GM23338 (cell line): ENCODE measurements at regions not wholly inside any gene's neighbourhood (a gene's known extent, or its start where the extent isn't known, plus 50 kb on each side); places are given as distances from the start of the nearest gene placed in this dataset.
A peak's percentile ranks its signal among the peaks of the same experiment; 100 is the strongest.

Experiments used
- ATAC-seq: fragments of 200-7000 bp; cut with Tn5 transposase; 3 replicates; pipeline ENCODE4 v1.9.1; 2020
- DNase-seq: peaks from one replicate; pipeline ENCODE4 v3.0.0-alpha.2; 2015; ENCODE audit warnings: low spot score
- H2AFZ ChIP-seq: fragments of 200-600 bp; sonication (generic); 2 replicates; pipeline ENCODE4 v1.8.0; 2016; ENCODE audit warnings: antibody characterized with exemption, mild to moderate bottlenecking, moderate library complexity
- H3F3A ChIP-seq: fragments of 200-600 bp; sonication (generic); replicated peaks from 2 replicates; pipeline ENCODE4 v1.8.0; 2017; ENCODE audit warnings: antibody characterized with exemption, mixed run types, low read depth
- H3K27ac ChIP-seq: fragments of 200-600 bp; sonication (generic); 2 replicates; pipeline ENCODE4 v1.6.1; 2016; ENCODE audit warnings: low read depth
- H3K27me3 ChIP-seq: fragments of 200-600 bp; sonication (generic); 2 replicates; pipeline ENCODE4 v1.8.0; 2016; ENCODE audit warnings: mild to moderate bottlenecking, mixed run types, moderate library complexity; ENCODE audit not compliant: insufficient read depth
- H3K36me3 ChIP-seq: fragments of 200-600 bp; sonication (generic); 2 replicates; pipeline ENCODE4 v1.8.0; 2016; ENCODE audit warnings: mild to moderate bottlenecking; ENCODE audit not compliant: insufficient read depth
- H3K4me1 ChIP-seq: fragments of 200-600 bp; sonication (generic); 2 replicates; pipeline ENCODE4 v1.8.0; 2016; ENCODE audit warnings: mild to moderate bottlenecking, moderate library complexity; ENCODE audit not compliant: insufficient read depth
- H3K4me2 ChIP-seq: fragments of 200-600 bp; sonication (generic); 2 replicates; pipeline ENCODE4 v1.7.1; 2017; ENCODE audit warnings: mixed run types
- H3K4me3 ChIP-seq: fragments of 200-600 bp; sonication (generic); 2 replicates; pipeline ENCODE4 v1.6.1; 2016; ENCODE audit warnings: mixed run types
- H3K79me2 ChIP-seq: fragments of 200-600 bp; sonication (generic); replicated peaks from 2 replicates; pipeline ENCODE4 v1.8.0; 2017; ENCODE audit warnings: mild to moderate bottlenecking; ENCODE audit not compliant: insufficient read depth
- H3K9me2 ChIP-seq: fragments of 200-600 bp; sonication (generic); 2 replicates; pipeline ENCODE4 v1.8.0; 2017; ENCODE audit not compliant: insufficient read depth
- H4K20me1 ChIP-seq: fragments of 200-600 bp; sonication (generic); replicated peaks from 2 replicates; pipeline ENCODE4 v1.8.0; 2017; ENCODE audit warnings: mild to moderate bottlenecking; ENCODE audit not compliant: insufficient read depth
- H3K27ac Mint-ChIP-seq: 2 replicates; pipeline ENCODE4 v1.8.0; 2020; ENCODE audit warnings: inconsistent platforms, mild to moderate bottlenecking, moderate library complexity, mixed read lengths
- H3K27me3 Mint-ChIP-seq: 3 replicates; pipeline ENCODE4 v1.8.0; 2022; ENCODE audit warnings: low read depth, mild to moderate bottlenecking, moderate library complexity, mixed read lengths, inconsistent platforms; ENCODE audit not compliant: insufficient read depth, poor library complexity
- H3K36me3 Mint-ChIP-seq: 3 replicates; pipeline ENCODE4 v1.8.0; 2021; ENCODE audit warnings: low read depth, mild to moderate bottlenecking, inconsistent platforms, moderate library complexity, mixed read lengths
- H3K4me1 Mint-ChIP-seq: 3 replicates; pipeline ENCODE4 v1.8.0; 2020; ENCODE audit warnings: mild to moderate bottlenecking, inconsistent platforms, mixed read lengths
- H3K4me3 Mint-ChIP-seq: 3 replicates; pipeline ENCODE4 v1.8.0; 2021; ENCODE audit warnings: moderate library complexity, mild to moderate bottlenecking, inconsistent platforms, mixed read lengths
- H3K9me3 Mint-ChIP-seq: 3 replicates; pipeline ENCODE4 v1.8.0; 2020; ENCODE audit warnings: moderate library complexity, mild to moderate bottlenecking, inconsistent platforms, mixed read lengths
- CREB1 ChIP-seq: fragments of 250-450 bp; sonication (Bioruptor Pico); IDR thresholded peaks from 2 replicates; pipeline ENCODE4 v1.5.0; 2020; ENCODE audit warnings: low read depth, mild to moderate bottlenecking, moderate library complexity
- CTCF ChIP-seq, 2 experiments: fragments of 200-600 bp in 1 of 2; sonication (generic) in 1 of 2; conservative IDR thresholded peaks; 2 replicates each; pipeline versions ENCODE4 v1.5.1 to v1.6.1; 2016 to 2017; ENCODE audit warnings: antibody characterized with exemption in 2 of 2, low read depth in 2 of 2, mild to moderate bottlenecking in 2 of 2, moderate library complexity in 1 of 2
- EZH2 ChIP-seq: fragments of 200-600 bp; sonication (generic); IDR thresholded peaks from one replicate; pipeline ENCODE4 v1.8.0; 2017; ENCODE audit warnings: antibody characterized with exemption, mild to moderate bottlenecking, low read depth; ENCODE audit not compliant: unreplicated experiment
- EZH2phosphoT487 ChIP-seq: fragments of 200-600 bp; sonication (generic); IDR thresholded peaks from one replicate; pipeline ENCODE4 v1.8.1; 2018; ENCODE audit warnings: antibody characterized with exemption; ENCODE audit not compliant: unreplicated experiment
- JUNB ChIP-seq: IDR thresholded peaks from one replicate; pipeline ENCODE4 v1.6.1; 2016; ENCODE audit warnings: antibody characterized with exemption; ENCODE audit not compliant: unreplicated experiment
- NANOG ChIP-seq: IDR thresholded peaks from 2 replicates; pipeline ENCODE4 v1.6.1; 2016; ENCODE audit warnings: antibody characterized with exemption, borderline replicate concordance
- POLR2AphosphoS5 ChIP-seq: IDR thresholded peaks from 2 replicates; pipeline ENCODE4 v1.6.1; 2016; ENCODE audit warnings: antibody characterized with exemption, low read depth
- REST ChIP-seq: IDR thresholded peaks from one replicate; pipeline ENCODE4 v1.6.1; 2018; ENCODE audit warnings: antibody characterized with exemption; ENCODE audit not compliant: unreplicated experiment
- STAT1 ChIP-seq: IDR thresholded peaks from one replicate; pipeline ENCODE4 v1.6.1; 2016; ENCODE audit warnings: antibody characterized with exemption; ENCODE audit not compliant: unreplicated experiment
- ZNF114 ChIP-seq: fragments of 250-450 bp; sonication (Bioruptor Pico); IDR thresholded peaks from 2 replicates; pipeline ENCODE4 v1.5.0; 2020; ENCODE audit warnings: mild to moderate bottlenecking, moderate library complexity
- ZNF331 ChIP-seq: fragments of 250-450 bp; sonication (Bioruptor Pico); IDR thresholded peaks from 2 replicates; pipeline ENCODE4 v1.5.0; 2020; ENCODE audit warnings: low read depth, mild to moderate bottlenecking, moderate library complexity

DNA sequence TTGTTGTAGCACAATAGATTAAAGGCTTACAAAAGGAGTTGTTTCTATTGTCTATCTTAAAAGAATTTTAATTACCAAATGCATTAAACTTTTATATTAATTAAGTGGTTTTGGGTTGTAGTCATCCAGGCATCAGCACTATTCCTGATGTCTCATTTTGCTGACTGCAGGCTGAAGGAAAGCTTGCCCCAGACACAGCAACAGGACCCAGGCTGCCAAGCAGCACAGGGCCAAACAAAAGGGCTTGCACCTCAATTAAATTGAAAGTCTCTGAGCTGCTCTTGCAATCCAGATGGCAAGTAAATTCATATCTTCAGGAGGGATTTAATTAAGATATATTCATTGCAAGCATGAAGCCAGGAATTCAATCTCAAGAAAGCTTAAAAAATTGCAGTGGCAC lies 80.7 kb upstream of the CHODL start:
- Mint-ChIP-seq H3K4me3 (no peak overlapping the region), H3K36me3 (no peaks in the 10 kb centered on the region), H3K4me1 (no peaks in the 10 kb centered on the region), H3K27ac (no peak overlapping the region), H3K9me3 (no peaks in the 10 kb centered on the region), H3K27me3 (no peaks in the 10 kb centered on the region)
- ATAC-seq (no peak), DNase-seq (no peak)
- Histone ChIP-seq H3K4me2 (no peak overlapping the region), H3K36me3 (no peaks in the 10 kb centered on the region), H3F3A (no peaks in the 10 kb centered on the region), H3K9me2 (peaks cover 6% of the 10 kb centered on the region; the same call in 1 of the 2 replicates), H3K4me1 (no peaks in the 10 kb centered on the region), H3K27me3 (no peaks in the 10 kb centered on the region), H3K79me2 (no peaks in the 10 kb centered on the region), H3K4me3 (no peak overlapping the region), H4K20me1 (no peaks in the 10 kb centered on the region), H2AFZ (no peak overlapping the region), H3K27ac (no peak overlapping the region)
- no peak for TF ChIP-seq JUNB
- TF ChIP-seq NANOG, result no peak
- TF ChIP-seq ZNF331 (CRISPR knock-in tag), result no peak
- no peak for TF ChIP-seq ZNF114 (CRISPR knock-in tag)
- no peak for TF ChIP-seq CTCF (conservative IDR thresholded peaks at IDR 0.05; ENCODE audit: low read depth in 2 of 2)
- no peak for TF ChIP-seq POLR2AphosphoS5
- no peak for TF ChIP-seq STAT1
- TF ChIP-seq CREB1 (CRISPR knock-in tag), result no peak
- TF ChIP-seq EZH2phosphoT487, result no peak
- TF ChIP-seq EZH2, result no peak
- TF ChIP-seq REST, result no peak

DNA sequence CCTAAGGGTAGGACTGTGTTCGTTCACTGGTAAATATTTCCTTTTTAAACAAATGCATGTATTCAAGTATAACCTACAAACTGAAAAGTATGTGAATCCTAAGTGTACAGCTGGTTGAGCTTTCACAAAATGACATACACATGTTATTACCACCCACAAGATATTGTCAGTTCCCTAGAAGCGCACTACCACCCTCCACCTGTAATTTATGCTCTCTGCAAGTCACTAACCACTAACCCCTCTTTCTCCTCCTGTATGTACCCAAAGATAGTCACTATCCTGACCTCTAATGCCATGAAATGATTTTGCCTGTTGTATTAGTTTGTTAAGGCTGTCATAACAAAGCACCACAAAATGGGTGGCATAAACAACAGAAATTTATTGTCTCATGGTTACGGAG lies 82.8 kb upstream of the CHODL start:
- Mint-ChIP-seq H3K4me3 (no peak overlapping the region), H3K27me3 (no peaks in the 10 kb centered on the region), H3K27ac (no peak overlapping the region), H3K9me3 (no peaks in the 10 kb centered on the region), H3K4me1 (peaks cover under 1% of the 10 kb centered on the region; the same call in 2 of the 3 replicates), H3K36me3 (no peaks in the 10 kb centered on the region)
- Histone ChIP-seq H4K20me1 (no peaks in the 10 kb centered on the region), H3K79me2 (no peaks in the 10 kb centered on the region), H3K4me3 (no peak overlapping the region), H3K9me2 (peaks cover 2% of the 10 kb centered on the region; the same call in 1 of the 2 replicates), H2AFZ (no peak overlapping the region), H3K27ac (no peak overlapping the region), H3K4me1 (no peaks in the 10 kb centered on the region), H3K36me3 (no peaks in the 10 kb centered on the region), H3K4me2 (no peak overlapping the region), H3K27me3 (no peaks in the 10 kb centered on the region), H3F3A (no peaks in the 10 kb centered on the region)
- ATAC-seq (no peak), DNase-seq (no peak)
- TF ChIP-seq CREB1 (CRISPR knock-in tag), result no peak
- no peak for TF ChIP-seq NANOG
- TF ChIP-seq REST, result no peak
- 0 out of 4 replicates have a peak, but pooled peaks of 1 of the 2 experiments have one; percentile 12 for TF ChIP-seq CTCF (conservative IDR thresholded peaks at IDR 0.05; ENCODE audit: low read depth in 2 of 2)
